ENCODE measurements at regions not wholly inside any gene's neighbourhood (a gene's known extent, or its start where the extent isn't known, plus 50 kb on each side); places are given as distances from the start of the nearest gene placed in this dataset.

GRCh38 chr3:162285259-162285658 is 788.7 kb downstream of the OTOL1 start:
- H3K9me3 ChIP-seq (ENCODE audit: control insufficient read depth, low read depth, low read length), result no peaks in the 10 kb centered on the region
- no peaks in the 10 kb centered on the region for H3K4me1 ChIP-seq (ENCODE audit: control insufficient read depth, low read depth, low read length)
- H3K27ac ChIP-seq (ENCODE audit: low read length), result no peak overlapping the region
- no peak overlapping the region for H3K4me3 ChIP-seq (ENCODE audit: low read length)
- H3K27me3 ChIP-seq (ENCODE audit: control insufficient read depth, insufficient read depth, low read length), result no peaks in the 10 kb centered on the region
- H3K9ac ChIP-seq (ENCODE audit: low read length), result no peak overlapping the region
- H3K36me3 ChIP-seq (ENCODE audit: control insufficient read depth, low read depth, low read length), result no peaks in the 10 kb centered on the region

GRCh38 chr3:162287600-162287999 is 791.0 kb downstream of the OTOL1 start:
- Histone ChIP-seq H3K27ac (ENCODE audit: low read length) (no peak overlapping the region), H3K4me1 (ENCODE audit: control insufficient read depth, low read depth, low read length) (no peaks in the 10 kb centered on the region), H3K4me3 (ENCODE audit: low read length) (no peak overlapping the region), H3K36me3 (ENCODE audit: control insufficient read depth, low read depth, low read length) (no peaks in the 10 kb centered on the region), H3K9me3 (ENCODE audit: control insufficient read depth, low read depth, low read length) (no peaks in the 10 kb centered on the region), H3K27me3 (ENCODE audit: control insufficient read depth, insufficient read depth, low read length) (no peaks in the 10 kb centered on the region), H3K9ac (ENCODE audit: low read length) (no peak overlapping the region)

GRCh38 chr3:162292409-162292808 is 795.8 kb downstream of the OTOL1 start:
- no peak overlapping the region for H3K27ac ChIP-seq (ENCODE audit: low read length)
- H3K4me1 ChIP-seq (ENCODE audit: control insufficient read depth, low read depth, low read length), result no peaks in the 10 kb centered on the region
- no peaks in the 10 kb centered on the region for H3K9me3 ChIP-seq (ENCODE audit: control insufficient read depth, low read depth, low read length)
- no peaks in the 10 kb centered on the region for H3K27me3 ChIP-seq (ENCODE audit: control insufficient read depth, insufficient read depth, low read length)
- H3K4me3 ChIP-seq (ENCODE audit: low read length), result no peak overlapping the region
- H3K36me3 ChIP-seq (ENCODE audit: control insufficient read depth, low read depth, low read length), result no peaks in the 10 kb centered on the region
- no peak overlapping the region for H3K9ac ChIP-seq (ENCODE audit: low read length)

- Histone ChIP-seq H3K36me3 (ENCODE audit: control insufficient read depth, low read depth, low read length) (no peaks in the 10 kb centered on the region), H3K27ac (ENCODE audit: low read length) (no peak overlapping the region), H3K4me3 (ENCODE audit: low read length) (no peak overlapping the region), H3K27me3 (ENCODE audit: control insufficient read depth, insufficient read depth, low read length) (no peaks in the 10 kb centered on the region), H3K4me1 (ENCODE audit: control insufficient read depth, low read depth, low read length) (no peaks in the 10 kb centered on the region), H3K9me3 (ENCODE audit: control insufficient read depth, low read depth, low read length) (no peaks in the 10 kb centered on the region), H3K9ac (ENCODE audit: low read length) (no peak overlapping the region)
Measured at GRCh38 chr3:162295323-162295983, 798.8 kb downstream of the OTOL1 start.

- no peaks in the 10 kb centered on the region for H3K9me3 ChIP-seq (ENCODE audit: control insufficient read depth, low read depth, low read length)
Measured at GRCh38 chr3:162302983-162303624, 806.5 kb downstream of the OTOL1 start.

GRCh38 chr3:162317046-162317445 is 820.4 kb downstream of the OTOL1 start:
- H3K9ac ChIP-seq (ENCODE audit: low read length), result no peak overlapping the region
- H3K36me3 ChIP-seq (ENCODE audit: control insufficient read depth, low read depth, low read length), result no peaks in the 10 kb centered on the region
- H3K4me1 ChIP-seq (ENCODE audit: control insufficient read depth, low read depth, low read length), result no peaks in the 10 kb centered on the region
- H3K27ac ChIP-seq (ENCODE audit: low read length), result no peak overlapping the region
- H3K27me3 ChIP-seq (ENCODE audit: control insufficient read depth, insufficient read depth, low read length), result no peaks in the 10 kb centered on the region
- no peak overlapping the region for H3K4me3 ChIP-seq (ENCODE audit: low read length)
- no peaks in the 10 kb centered on the region for H3K9me3 ChIP-seq (ENCODE audit: control insufficient read depth, low read depth, low read length)

More at GRCh38 chr3:162302983-162303624, 806.5 kb downstream of the OTOL1 start:
- Histone ChIP-seq H3K27ac (ENCODE audit: low read length) (no peak overlapping the region), H3K4me1 (ENCODE audit: control insufficient read depth, low read depth, low read length) (no peaks in the 10 kb centered on the region), H3K27me3 (ENCODE audit: control insufficient read depth, insufficient read depth, low read length) (no peaks in the 10 kb centered on the region), H3K36me3 (ENCODE audit: control insufficient read depth, low read depth, low read length) (no peaks in the 10 kb centered on the region), H3K4me3 (ENCODE audit: low read length) (no peak overlapping the region), H3K9ac (ENCODE audit: low read length) (no peak overlapping the region)

- no peak overlapping the region for H3K27ac ChIP-seq (ENCODE audit: low read length)
- no peak overlapping the region for H3K9ac ChIP-seq (ENCODE audit: low read length)
- H3K36me3 ChIP-seq (ENCODE audit: control insufficient read depth, low read depth, low read length), result no peaks in the 10 kb centered on the region
- H3K4me3 ChIP-seq (ENCODE audit: low read length), result no peak overlapping the region
- H3K4me1 ChIP-seq (ENCODE audit: control insufficient read depth, low read depth, low read length), result no peaks in the 10 kb centered on the region
- no peaks in the 10 kb centered on the region for H3K9me3 ChIP-seq (ENCODE audit: control insufficient read depth, low read depth, low read length)
- H3K27me3 ChIP-seq (ENCODE audit: control insufficient read depth, insufficient read depth, low read length), result no peaks in the 10 kb centered on the region
Measured at GRCh38 chr3:162328649-162329048, 832.0 kb downstream of the OTOL1 start.

- Histone ChIP-seq H3K27ac (ENCODE audit: low read length) (no peak overlapping the region), H3K9me3 (ENCODE audit: control insufficient read depth, low read depth, low read length) (peaks cover 3% of the 10 kb centered on the region), H3K36me3 (ENCODE audit: control insufficient read depth, low read depth, low read length) (no peaks in the 10 kb centered on the region), H3K4me1 (ENCODE audit: control insufficient read depth, low read depth, low read length) (no peaks in the 10 kb centered on the region), H3K4me3 (ENCODE audit: low read length) (no peak overlapping the region), H3K27me3 (ENCODE audit: control insufficient read depth, insufficient read depth, low read length) (no peaks in the 10 kb centered on the region), H3K9ac (ENCODE audit: low read length) (no peak overlapping the region)
Measured at GRCh38 chr3:162329514-162329913, 832.9 kb downstream of the OTOL1 start.

- H3K36me3 ChIP-seq (ENCODE audit: control insufficient read depth, low read depth, low read length), result no peaks in the 10 kb centered on the region
- peaks cover 8% of the 10 kb centered on the region for H3K9me3 ChIP-seq (ENCODE audit: control insufficient read depth, low read depth, low read length)
- no peaks in the 10 kb centered on the region for H3K27me3 ChIP-seq (ENCODE audit: control insufficient read depth, insufficient read depth, low read length)
- no peak overlapping the region for H3K9ac ChIP-seq (ENCODE audit: low read length)
- H3K27ac ChIP-seq (ENCODE audit: low read length), result no peak overlapping the region
- no peaks in the 10 kb centered on the region for H3K4me1 ChIP-seq (ENCODE audit: control insufficient read depth, low read depth, low read length)
- no peak overlapping the region for H3K4me3 ChIP-seq (ENCODE audit: low read length)
Measured at GRCh38 chr3:162332344-162332743, 835.7 kb downstream of the OTOL1 start.

GRCh38 chr3:162334537-162334936 is 837.9 kb downstream of the OTOL1 start:
- Histone ChIP-seq H3K27me3 (ENCODE audit: control insufficient read depth, insufficient read depth, low read length) (no peaks in the 10 kb centered on the region), H3K36me3 (ENCODE audit: control insufficient read depth, low read depth, low read length) (no peaks in the 10 kb centered on the region), H3K4me3 (ENCODE audit: low read length) (no peak overlapping the region), H3K4me1 (ENCODE audit: control insufficient read depth, low read depth, low read length) (no peaks in the 10 kb centered on the region), H3K9ac (ENCODE audit: low read length) (no peak overlapping the region), H3K9me3 (ENCODE audit: control insufficient read depth, low read depth, low read length) (peaks cover 8% of the 10 kb centered on the region), H3K27ac (ENCODE audit: low read length) (no peak overlapping the region)

GRCh38 chr3:162337630-162338029 is 841.0 kb downstream of the OTOL1 start:
- Histone ChIP-seq H3K4me3 (ENCODE audit: low read length) (no peak overlapping the region), H3K27me3 (ENCODE audit: control insufficient read depth, insufficient read depth, low read length) (no peaks in the 10 kb centered on the region), H3K9ac (ENCODE audit: low read length) (no peak overlapping the region), H3K27ac (ENCODE audit: low read length) (no peak overlapping the region), H3K4me1 (ENCODE audit: control insufficient read depth, low read depth, low read length) (no peaks in the 10 kb centered on the region), H3K9me3 (ENCODE audit: control insufficient read depth, low read depth, low read length) (peaks cover 8% of the 10 kb centered on the region), H3K36me3 (ENCODE audit: control insufficient read depth, low read depth, low read length) (no peaks in the 10 kb centered on the region)

GRCh38 chr3:162338514-162338913 is 841.9 kb downstream of the OTOL1 start:
- Histone ChIP-seq H3K36me3 (ENCODE audit: control insufficient read depth, low read depth, low read length) (no peaks in the 10 kb centered on the region), H3K9ac (ENCODE audit: low read length) (no peak overlapping the region), H3K27me3 (ENCODE audit: control insufficient read depth, insufficient read depth, low read length) (no peaks in the 10 kb centered on the region), H3K27ac (ENCODE audit: low read length) (no peak overlapping the region), H3K9me3 (ENCODE audit: control insufficient read depth, low read depth, low read length) (peaks cover 8% of the 10 kb centered on the region), H3K4me3 (ENCODE audit: low read length) (no peak overlapping the region), H3K4me1 (ENCODE audit: control insufficient read depth, low read depth, low read length) (no peaks in the 10 kb centered on the region)

Measured in iPS-18a (cell line).